ENCODE measurements at regions not wholly inside any gene's neighbourhood (a gene's known extent, or its start where the extent isn't known, plus 50 kb on each side); places are given as distances from the start of the nearest gene placed in this dataset.
A peak's percentile ranks its signal among the peaks of the same experiment; 100 is the strongest.

DNA sequence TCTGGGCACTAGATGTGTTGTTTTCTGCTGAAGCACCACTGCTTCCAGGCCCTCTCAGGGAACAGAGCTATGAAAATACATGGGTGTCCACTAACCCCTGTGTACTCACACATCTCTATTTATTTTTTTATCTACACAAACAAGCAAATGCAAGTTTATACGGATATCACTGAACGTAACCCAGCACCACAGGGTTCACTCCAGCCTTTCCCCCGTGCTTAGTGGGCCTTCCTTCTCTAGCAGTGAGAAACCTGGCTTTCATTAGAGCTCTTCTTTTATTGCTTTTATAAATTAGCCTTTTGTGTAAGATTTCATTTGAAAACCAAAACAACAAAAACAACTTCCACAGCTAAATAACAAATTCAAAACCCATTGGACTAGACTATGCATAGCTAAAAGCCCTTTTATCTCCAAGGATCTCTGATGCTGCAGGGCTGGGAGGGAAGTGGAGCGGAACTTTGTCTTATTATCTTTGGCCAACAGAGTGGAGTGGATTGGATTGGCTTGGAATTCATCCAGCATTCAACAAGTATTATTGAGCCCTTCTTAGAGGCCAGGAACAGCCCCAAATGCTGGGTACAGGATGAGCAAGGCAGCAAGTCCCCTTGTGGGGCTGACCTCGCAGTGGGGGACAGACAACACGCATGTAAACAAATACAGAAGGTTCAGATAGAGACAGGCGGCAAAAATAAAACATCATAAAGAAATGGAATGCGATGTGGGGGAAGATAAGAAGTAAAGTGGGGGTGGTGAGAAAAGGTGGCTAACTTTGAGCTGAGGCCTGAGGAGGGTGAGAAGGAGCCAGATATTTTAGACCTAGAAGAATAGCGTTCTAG, 371.8 kb upstream of the POU3F1 start:
- Histone ChIP-seq H3K4me3 (no peak overlapping the region), H3K9me1 (ENCODE audit: control insufficient read depth, insufficient read depth, low read length) (no peaks in the 10 kb centered on the region), H3K79me2 (ENCODE audit: control insufficient read depth, insufficient read depth, low read length) (no peaks in the 10 kb centered on the region), H4K20me1 (replicated peaks; ENCODE audit: control insufficient read depth, insufficient read depth, low read length) (no peaks in the 10 kb centered on the region), H3K27ac (ENCODE audit: extremely low read depth, low read depth, low read length) (no peak overlapping the region), H2AFZ (ENCODE audit: low read depth, low read length) (no peak overlapping the region), H3K27me3 (ENCODE audit: control insufficient read depth in 2 of 2, insufficient read depth in 2 of 2, low read length in 2 of 2) (peaks cover 2 to 4% of the 10 kb centered on the region in 2 experiments; a peak in 1 of 5 replicates), H3K9ac (ENCODE audit: insufficient read depth in 1 of 2, low read depth in 2 of 2, low read length in 2 of 2) (no peak overlapping the region), H3K4me2 (ENCODE audit: insufficient read depth, low read length) (no peak overlapping the region), H3K4me1 (replicated peaks in 1 of 2; ENCODE audit: control insufficient read depth in 2 of 2, insufficient read depth in 2 of 2, low read length in 2 of 2) (peaks cover 4 to 11% of the 10 kb centered on the region in 2 experiments; a peak in 3 of 5 replicates), H3K36me3 (ENCODE audit: control insufficient read depth, insufficient read depth, low read length) (no peaks in the 10 kb centered on the region), H3K9me3 (replicated peaks; ENCODE audit: control insufficient read depth, insufficient read depth, low read depth, low read length) (no peaks in the 10 kb centered on the region)
- peak; percentile 91 for ATAC-seq
- FAIRE-seq: peak; percentile 84
- in situ Hi-C loops (cut with MboI): no loop called here
- ChIA-PET CTCF (ENCODE audit: low intra/inter-chr PET ratio) (no interaction called here), POLR2A (interaction anchor here (1.0 kb wide), 1 partner anchor 34 kb away, joined by 3 read pairs; no protein-coding TSS in a partner anchor)
- 3% methylated on average over 9 of the region's 9 CpGs for WGBS (ENCODE audit: insufficient coverage, low coverage, missing lambda C conversion rate)
- DNase-seq (ENCODE audit: extremely low read depth in 1 of 4, low spot score in 3 of 4): peak in 3 of 4 experiments; percentile 18 to 73 (median 59)
- BruUV-seq (replicated peaks): no TSS peak
- intact Hi-C loops (cut with micrococcal nuclease): no loop called here
- TF ChIP-seq KDM5B (IDR thresholded peaks at IDR 0.05; ENCODE audit: insufficient replicate concordance, low read depth, low read length) (no peak), SMARCA4 (IDR thresholded peaks at IDR 0.05) (peak; percentile 87), MAZ (CRISPR knock-in tag; conservative IDR thresholded peaks at IDR 0.05 in 1 of 2, IDR thresholded peaks at IDR 0.05 in 1 of 2) (0 out of 4 replicates have a peak, but pooled peaks of 1 of the 2 experiments have one; percentile 38), BMI1 (IDR thresholded peaks at IDR 0.05; ENCODE audit: low read length) (no peak), ARNT (IDR thresholded peaks at IDR 0.05) (peak in 1 of 2 experiments; percentile 61; a peak in 1 of 4 replicates), ETV5 (CRISPR knock-in tag; IDR thresholded peaks at IDR 0.05; ENCODE audit: low read depth) (0 out of 2 replicates have a peak, but pooled peaks have one; percentile 36), ZNF764 (CRISPR knock-in tag; IDR thresholded peaks at IDR 0.05; ENCODE audit: low read depth) (no peak), ZBTB1 (CRISPR knock-in tag; IDR thresholded peaks at IDR 0.05; ENCODE audit: borderline replicate concordance, low read depth) (no peak), CHD1 (IDR thresholded peaks at IDR 0.05; ENCODE audit: low read length) (no peak), ZNF175 (CRISPR knock-in tag; IDR thresholded peaks at IDR 0.05; ENCODE audit: low read depth) (no peak), NCOR1 (IDR thresholded peaks at IDR 0.05) (peak; percentile 73), CBX3 (IDR thresholded peaks at IDR 0.05; ENCODE audit: borderline replicate concordance in 1 of 2, low read length in 2 of 2) (0 out of 3 replicates have a peak, but pooled peaks of 1 of the 2 experiments have one; percentile 14), SPI1 (IDR thresholded peaks at IDR 0.05; ENCODE audit: borderline replicate concordance, low read depth, low read length) (peak; percentile 91), MTF1 (CRISPR knock-in tag; IDR thresholded peaks at IDR 0.05; ENCODE audit: borderline replicate concordance) (no peak), TCF3 (CRISPR knock-in tag; IDR thresholded peaks at IDR 0.05) (peak; percentile 84), ZNF740 (CRISPR knock-in tag; IDR thresholded peaks at IDR 0.05) (no peak), ZNF740 (tag; IDR thresholded peaks at IDR 0.05) (no peak)
- TF ChIP-seq, protein P1, sequence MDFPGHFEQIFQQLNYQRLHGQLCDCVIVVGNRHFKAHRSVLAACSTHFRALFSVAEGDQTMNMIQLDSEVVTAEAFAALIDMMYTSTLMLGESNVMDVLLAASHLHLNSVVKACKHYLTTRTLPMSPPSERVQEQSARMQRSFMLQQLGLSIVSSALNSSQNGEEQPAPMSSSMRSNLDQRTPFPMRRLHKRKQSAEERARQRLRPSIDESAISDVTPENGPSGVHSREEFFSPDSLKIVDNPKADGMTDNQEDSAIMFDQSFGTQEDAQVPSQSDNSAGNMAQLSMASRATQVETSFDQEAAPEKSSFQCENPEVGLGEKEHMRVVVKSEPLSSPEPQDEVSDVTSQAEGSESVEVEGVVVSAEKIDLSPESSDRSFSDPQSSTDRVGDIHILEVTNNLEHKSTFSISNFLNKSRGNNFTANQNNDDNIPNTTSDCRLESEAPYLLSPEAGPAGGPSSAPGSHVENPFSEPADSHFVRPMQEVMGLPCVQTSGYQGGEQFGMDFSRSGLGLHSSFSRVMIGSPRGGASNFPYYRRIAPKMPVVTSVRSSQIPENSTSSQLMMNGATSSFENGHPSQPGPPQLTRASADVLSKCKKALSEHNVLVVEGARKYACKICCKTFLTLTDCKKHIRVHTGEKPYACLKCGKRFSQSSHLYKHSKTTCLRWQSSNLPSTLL (IDR thresholded peaks at IDR 0.05): no peak
- TF ChIP-seq, protein P2, sequence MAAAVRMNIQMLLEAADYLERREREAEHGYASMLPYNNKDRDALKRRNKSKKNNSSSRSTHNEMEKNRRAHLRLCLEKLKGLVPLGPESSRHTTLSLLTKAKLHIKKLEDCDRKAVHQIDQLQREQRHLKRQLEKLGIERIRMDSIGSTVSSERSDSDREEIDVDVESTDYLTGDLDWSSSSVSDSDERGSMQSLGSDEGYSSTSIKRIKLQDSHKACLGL (CRISPR knock-in tag; IDR thresholded peaks at IDR 0.05; ENCODE audit: borderline replicate concordance, poor library complexity, severe bottlenecking): no peak

All from K562 (cell line).